ENCODE measurements at regions not wholly inside any gene's neighbourhood (a gene's known extent, or its start where the extent isn't known, plus 50 kb on each side); places are given as distances from the start of the nearest gene placed in this dataset.

- no peak overlapping the region for H3K9ac ChIP-seq (ENCODE audit: low read length)
- H3K9me2 ChIP-seq (replicated peaks; ENCODE audit: insufficient read depth, low read length): no peaks in the 10 kb centered on the region
- H3K4me3 ChIP-seq (ENCODE audit: low read length): no peak overlapping the region
- no peak overlapping the region for H2AFZ ChIP-seq (ENCODE audit: low read length)
- no peaks in the 10 kb centered on the region for H3K9me3 ChIP-seq (replicated peaks; ENCODE audit: insufficient read depth, low read length)
- TF ChIP-seq EZH2 (optimal IDR thresholded peaks at IDR 0.05; ENCODE audit: low read depth, low read length) (no peak), EZH2phosphoT487 (IDR thresholded peaks at IDR 0.05; ENCODE audit: low read length) (no peak)
- TF ChIP-seq, protein P1, sequence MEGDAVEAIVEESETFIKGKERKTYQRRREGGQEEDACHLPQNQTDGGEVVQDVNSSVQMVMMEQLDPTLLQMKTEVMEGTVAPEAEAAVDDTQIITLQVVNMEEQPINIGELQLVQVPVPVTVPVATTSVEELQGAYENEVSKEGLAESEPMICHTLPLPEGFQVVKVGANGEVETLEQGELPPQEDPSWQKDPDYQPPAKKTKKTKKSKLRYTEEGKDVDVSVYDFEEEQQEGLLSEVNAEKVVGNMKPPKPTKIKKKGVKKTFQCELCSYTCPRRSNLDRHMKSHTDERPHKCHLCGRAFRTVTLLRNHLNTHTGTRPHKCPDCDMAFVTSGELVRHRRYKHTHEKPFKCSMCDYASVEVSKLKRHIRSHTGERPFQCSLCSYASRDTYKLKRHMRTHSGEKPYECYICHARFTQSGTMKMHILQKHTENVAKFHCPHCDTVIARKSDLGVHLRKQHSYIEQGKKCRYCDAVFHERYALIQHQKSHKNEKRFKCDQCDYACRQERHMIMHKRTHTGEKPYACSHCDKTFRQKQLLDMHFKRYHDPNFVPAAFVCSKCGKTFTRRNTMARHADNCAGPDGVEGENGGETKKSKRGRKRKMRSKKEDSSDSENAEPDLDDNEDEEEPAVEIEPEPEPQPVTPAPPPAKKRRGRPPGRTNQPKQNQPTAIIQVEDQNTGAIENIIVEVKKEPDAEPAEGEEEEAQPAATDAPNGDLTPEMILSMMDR (IDR thresholded peaks at IDR 0.05; ENCODE audit: low read length): no peak
- no peak for DNase-seq
- H3K4me1 ChIP-seq (ENCODE audit: low read length): no peaks in the 10 kb centered on the region
- no peaks in the 10 kb centered on the region for H3K79me2 ChIP-seq (ENCODE audit: low read length)
- no peaks in the 10 kb centered on the region for H3K27me3 ChIP-seq (replicated peaks; ENCODE audit: insufficient read depth, low read length)
- no peak overlapping the region for H3K4me2 ChIP-seq (ENCODE audit: low read depth, low read length)
- H3F3A ChIP-seq (ENCODE audit: insufficient read depth, low read length): no peaks in the 10 kb centered on the region
- H4K20me1 ChIP-seq (ENCODE audit: insufficient read depth, low read length): no peaks in the 10 kb centered on the region
- H3K36me3 ChIP-seq (replicated peaks; ENCODE audit: insufficient read depth, low read length): no peaks in the 10 kb centered on the region
- no peak overlapping the region for H3K27ac ChIP-seq (ENCODE audit: low read length)
Measured at GRCh38 chr9:30201024-30201423, 2183.4 kb upstream of the ACO1 start.

- Histone ChIP-seq H3F3A (ENCODE audit: insufficient read depth, low read length) (no peaks in the 10 kb centered on the region), H3K4me3 (ENCODE audit: low read length) (no peak overlapping the region), H4K20me1 (ENCODE audit: insufficient read depth, low read length) (no peaks in the 10 kb centered on the region), H3K4me2 (ENCODE audit: low read depth, low read length) (no peak overlapping the region), H3K36me3 (replicated peaks; ENCODE audit: insufficient read depth, low read length) (no peaks in the 10 kb centered on the region), H3K27me3 (replicated peaks; ENCODE audit: insufficient read depth, low read length) (no peaks in the 10 kb centered on the region), H3K9ac (ENCODE audit: low read length) (no peak overlapping the region), H3K4me1 (ENCODE audit: low read length) (no peaks in the 10 kb centered on the region), H3K9me2 (replicated peaks; ENCODE audit: insufficient read depth, low read length) (no peaks in the 10 kb centered on the region), H3K27ac (ENCODE audit: low read length) (no peak overlapping the region), H2AFZ (ENCODE audit: low read length) (no peak overlapping the region), H3K9me3 (replicated peaks; ENCODE audit: insufficient read depth, low read length) (no peaks in the 10 kb centered on the region), H3K79me2 (ENCODE audit: low read length) (no peaks in the 10 kb centered on the region)
- no peak for DNase-seq
- no peak for TF ChIP-seq EZH2 (optimal IDR thresholded peaks at IDR 0.05; ENCODE audit: low read depth, low read length)
- TF ChIP-seq, protein P1 (IDR thresholded peaks at IDR 0.05; ENCODE audit: low read length): no peak
- TF ChIP-seq EZH2phosphoT487 (IDR thresholded peaks at IDR 0.05; ENCODE audit: low read length): no peak
Measured at GRCh38 chr9:30235068-30235467, 2149.4 kb upstream of the ACO1 start.

GRCh38 chr9:30235564-30235963, 2148.9 kb upstream of the ACO1 start:
- no peak for DNase-seq
- Histone ChIP-seq H3K4me1 (ENCODE audit: low read length) (no peaks in the 10 kb centered on the region), H3K9ac (ENCODE audit: low read length) (no peak overlapping the region), H3K27ac (ENCODE audit: low read length) (no peak overlapping the region), H3K4me2 (ENCODE audit: low read depth, low read length) (no peak overlapping the region), H3K36me3 (replicated peaks; ENCODE audit: insufficient read depth, low read length) (no peaks in the 10 kb centered on the region), H3K9me2 (replicated peaks; ENCODE audit: insufficient read depth, low read length) (no peaks in the 10 kb centered on the region), H3K4me3 (ENCODE audit: low read length) (no peak overlapping the region), H3F3A (ENCODE audit: insufficient read depth, low read length) (no peaks in the 10 kb centered on the region), H3K9me3 (replicated peaks; ENCODE audit: insufficient read depth, low read length) (no peaks in the 10 kb centered on the region), H3K27me3 (replicated peaks; ENCODE audit: insufficient read depth, low read length) (no peaks in the 10 kb centered on the region), H3K79me2 (ENCODE audit: low read length) (no peaks in the 10 kb centered on the region), H4K20me1 (ENCODE audit: insufficient read depth, low read length) (no peaks in the 10 kb centered on the region), H2AFZ (ENCODE audit: low read length) (no peak overlapping the region)
- TF ChIP-seq EZH2phosphoT487 (IDR thresholded peaks at IDR 0.05; ENCODE audit: low read length) (no peak), EZH2 (optimal IDR thresholded peaks at IDR 0.05; ENCODE audit: low read depth, low read length) (no peak)

- Histone ChIP-seq H3K9me3 (replicated peaks; ENCODE audit: insufficient read depth, low read length) (no peaks in the 10 kb centered on the region), H3K4me3 (ENCODE audit: low read length) (no peak overlapping the region), H3F3A (ENCODE audit: insufficient read depth, low read length) (no peaks in the 10 kb centered on the region), H3K27me3 (replicated peaks; ENCODE audit: insufficient read depth, low read length) (no peaks in the 10 kb centered on the region), H3K9ac (ENCODE audit: low read length) (no peak overlapping the region), H3K27ac (ENCODE audit: low read length) (no peak overlapping the region), H3K4me2 (ENCODE audit: low read depth, low read length) (no peak overlapping the region), H4K20me1 (ENCODE audit: insufficient read depth, low read length) (no peaks in the 10 kb centered on the region), H2AFZ (ENCODE audit: low read length) (no peak overlapping the region), H3K79me2 (ENCODE audit: low read length) (no peaks in the 10 kb centered on the region), H3K9me2 (replicated peaks; ENCODE audit: insufficient read depth, low read length) (no peaks in the 10 kb centered on the region), H3K4me1 (ENCODE audit: low read length) (no peaks in the 10 kb centered on the region), H3K36me3 (replicated peaks; ENCODE audit: insufficient read depth, low read length) (no peaks in the 10 kb centered on the region)
- TF ChIP-seq EZH2phosphoT487 (IDR thresholded peaks at IDR 0.05; ENCODE audit: low read length): no peak
- TF ChIP-seq EZH2 (optimal IDR thresholded peaks at IDR 0.05; ENCODE audit: low read depth, low read length): no peak
- TF ChIP-seq, protein P1 (IDR thresholded peaks at IDR 0.05; ENCODE audit: low read length): no peak
- DNase-seq: no peak
Measured at GRCh38 chr9:30239878-30240277, 2144.6 kb upstream of the ACO1 start.
